ENCODE measurements at regions not wholly inside any gene's neighbourhood (a gene's known extent, or its start where the extent isn't known, plus 50 kb on each side); places are given as distances from the start of the nearest gene placed in this dataset.

DNA sequence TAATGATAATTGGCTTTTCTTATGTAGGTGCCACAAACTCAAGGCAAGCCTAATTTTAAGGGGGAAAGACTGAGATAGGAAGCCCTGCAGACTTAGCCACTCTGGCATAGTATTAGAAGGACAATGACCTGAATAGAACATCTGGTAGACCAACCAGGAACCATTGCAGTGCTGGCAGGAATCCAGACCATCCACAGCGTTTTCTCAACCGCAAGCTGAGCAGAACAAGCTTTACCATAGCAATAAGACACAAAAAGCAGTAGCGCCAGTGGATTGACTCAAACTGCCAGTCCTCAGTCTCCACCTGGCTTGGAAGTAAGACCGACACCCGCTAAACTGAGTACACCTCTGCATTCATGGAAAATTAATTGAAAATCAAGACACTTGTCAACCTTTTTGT is 141.3 kb upstream of the LPAR1 start:
- TF ChIP-seq YY1 (IDR thresholded peaks at IDR 0.05; ENCODE audit: low read depth, low read length) (no peak), DPF2 (IDR thresholded peaks at IDR 0.05) (no peak), POLR2A (IDR thresholded peaks at IDR 0.05; ENCODE audit: low read depth, low read length) (no peak), SP1 (IDR thresholded peaks at IDR 0.05; ENCODE audit: low read depth, low read length) (no peak), YBX1 (IDR thresholded peaks at IDR 0.05) (no peak), HDGF (IDR thresholded peaks at IDR 0.05) (no peak)

Data from GM12878 (cell line).